Skeletal muscle tissue (tissue), 3 donors: ENCODE measurements at regions not wholly inside any gene's neighbourhood (a gene's known extent, or its start where the extent isn't known, plus 50 kb on each side); places are given as distances from the start of the nearest gene placed in this dataset.

ENCODE experiments used
- H3K27ac ChIP-seq: one replicate; pipeline ENCODE4 v1.7.0; 2013; ENCODE audit warnings: mild to moderate bottlenecking, low read depth, low read length, inconsistent platforms
- H3K27me3 ChIP-seq, 3 donors: one replicate each; pipeline ENCODE4 v1.7.0; 2013; ENCODE audit warnings: low read length in 3 of 3; ENCODE audit not compliant: control insufficient read depth in 3 of 3, insufficient read depth in 3 of 3
- H3K36me3 ChIP-seq, 3 donors: one replicate each; pipeline ENCODE4 v1.7.0; 2013; ENCODE audit warnings: low read length in 3 of 3; ENCODE audit not compliant: control insufficient read depth in 3 of 3, insufficient read depth in 3 of 3
- H3K4me1 ChIP-seq, 3 donors: one replicate each; pipeline ENCODE4 v1.7.0; 2013; ENCODE audit warnings: low read length in 3 of 3, mild to moderate bottlenecking in 3 of 3; ENCODE audit not compliant: control insufficient read depth in 3 of 3, insufficient read depth in 3 of 3
- H3K4me3 ChIP-seq, 3 donors: one replicate each; pipeline ENCODE4 v1.7.0; 2013; ENCODE audit warnings: low read length in 3 of 3
- H3K9ac ChIP-seq, 3 donors: one replicate each; pipeline ENCODE4 v1.7.0; 2013; ENCODE audit warnings: low read length in 3 of 3, mild to moderate bottlenecking in 3 of 3, moderate library complexity in 2 of 3, low read depth in 1 of 3
- H3K9me3 ChIP-seq, 3 donors: one replicate each; pipeline ENCODE4 v1.7.0; 2013; ENCODE audit warnings: low read length in 3 of 3; ENCODE audit not compliant: control insufficient read depth in 3 of 3
- donor health status: Osteomylitis.

- peaks cover 0 to under 1% (median 0%) of the 10 kb centered on the region in 3 donors for H3K4me1 ChIP-seq
- H3K27ac ChIP-seq = no peak overlapping the region
- no peak overlapping the region for H3K9ac ChIP-seq
- H3K9me3 ChIP-seq = no peaks in the 10 kb centered on the region
- H3K27me3 ChIP-seq = no peaks in the 10 kb centered on the region
- H3K4me3 ChIP-seq = no peak overlapping the region
- H3K36me3 ChIP-seq = no peaks in the 10 kb centered on the region
Measured at GRCh38 chr4:123105026-123105420, 182.6 kb upstream of the NUDT6 start.

- Histone ChIP-seq H3K9ac (no peak overlapping the region), H3K27ac (no peak overlapping the region), H3K36me3 (no peaks in the 10 kb centered on the region), H3K4me1 (peaks cover 0 to 6% (median 0%) of the 10 kb centered on the region in 3 donors), H3K4me3 (no peak overlapping the region), H3K27me3 (no peaks in the 10 kb centered on the region), H3K9me3 (no peaks in the 10 kb centered on the region)
Measured at GRCh38 chr4:123106747-123107146, 184.3 kb upstream of the NUDT6 start.

- no peaks in the 10 kb centered on the region for H3K9me3 ChIP-seq
- no peak overlapping the region for H3K9ac ChIP-seq
- H3K4me1 ChIP-seq = peaks cover 0 to 6% (median 0%) of the 10 kb centered on the region in 3 donors
- no peak overlapping the region for H3K27ac ChIP-seq
- no peaks in the 10 kb centered on the region for H3K36me3 ChIP-seq
- no peaks in the 10 kb centered on the region for H3K27me3 ChIP-seq
- no peak overlapping the region for H3K4me3 ChIP-seq
Measured at GRCh38 chr4:123107444-123108252, 185.3 kb upstream of the NUDT6 start.

- H3K9ac ChIP-seq = no peak overlapping the region
- H3K27me3 ChIP-seq = no peaks in the 10 kb centered on the region
- no peaks in the 10 kb centered on the region for H3K36me3 ChIP-seq
- no peaks in the 10 kb centered on the region for H3K9me3 ChIP-seq
- H3K4me3 ChIP-seq = no peak overlapping the region
- peaks cover 0 to 6% (median 0%) of the 10 kb centered on the region in 3 donors for H3K4me1 ChIP-seq
- H3K27ac ChIP-seq = no peak overlapping the region
Measured at GRCh38 chr4:123109139-123109538, 186.7 kb upstream of the NUDT6 start.

- Histone ChIP-seq H3K4me1 (peaks cover 0 to 6% (median 0%) of the 10 kb centered on the region in 3 donors), H3K36me3 (no peaks in the 10 kb centered on the region), H3K4me3 (no peak overlapping the region), H3K27me3 (no peaks in the 10 kb centered on the region), H3K9ac (no peak overlapping the region), H3K27ac (no peak overlapping the region), H3K9me3 (no peaks in the 10 kb centered on the region)
Measured at GRCh38 chr4:123110147-123110546, 187.8 kb upstream of the NUDT6 start.

GRCh38 chr4:123110685-123111084, 188.3 kb upstream of the NUDT6 start:
- H3K9me3 ChIP-seq = no peaks in the 10 kb centered on the region
- no peak overlapping the region for H3K27ac ChIP-seq
- no peaks in the 10 kb centered on the region for H3K36me3 ChIP-seq
- H3K9ac ChIP-seq = no peak overlapping the region
- no peak overlapping the region for H3K4me3 ChIP-seq
- no peaks in the 10 kb centered on the region for H3K27me3 ChIP-seq
- peaks cover 0 to 6% (median 0%) of the 10 kb centered on the region in 3 donors for H3K4me1 ChIP-seq

- Histone ChIP-seq H3K9ac (no peak overlapping the region), H3K4me3 (no peak overlapping the region), H3K36me3 (no peaks in the 10 kb centered on the region), H3K27me3 (no peaks in the 10 kb centered on the region), H3K9me3 (no peaks in the 10 kb centered on the region), H3K27ac (no peak overlapping the region), H3K4me1 (peaks cover 0 to 6% (median 0%) of the 10 kb centered on the region in 3 donors)
Measured at GRCh38 chr4:123113155-123113554, 190.8 kb upstream of the NUDT6 start.

GRCh38 chr4:123114084-123114914, 191.9 kb upstream of the NUDT6 start:
- no peaks in the 10 kb centered on the region for H3K36me3 ChIP-seq
- no peak overlapping the region for H3K27ac ChIP-seq
- no peaks in the 10 kb centered on the region for H3K27me3 ChIP-seq
- H3K9ac ChIP-seq = no peak overlapping the region
- H3K9me3 ChIP-seq = no peaks in the 10 kb centered on the region
- H3K4me3 ChIP-seq = no peak overlapping the region
- peaks cover 0 to 6% (median 0%) of the 10 kb centered on the region in 3 donors for H3K4me1 ChIP-seq

- Histone ChIP-seq H3K4me3 (no peak overlapping the region), H3K27me3 (no peaks in the 10 kb centered on the region), H3K9ac (no peak overlapping the region), H3K4me1 (peaks cover 0 to 4% (median 0%) of the 10 kb centered on the region in 3 donors), H3K9me3 (no peaks in the 10 kb centered on the region), H3K27ac (no peak overlapping the region), H3K36me3 (no peaks in the 10 kb centered on the region)
Measured at GRCh38 chr4:123114915-123115756, 192.7 kb upstream of the NUDT6 start.
